ENCODE measurements at regions not wholly inside any gene's neighbourhood (a gene's known extent, or its start where the extent isn't known, plus 50 kb on each side); places are given as distances from the start of the nearest gene placed in this dataset.

DNA sequence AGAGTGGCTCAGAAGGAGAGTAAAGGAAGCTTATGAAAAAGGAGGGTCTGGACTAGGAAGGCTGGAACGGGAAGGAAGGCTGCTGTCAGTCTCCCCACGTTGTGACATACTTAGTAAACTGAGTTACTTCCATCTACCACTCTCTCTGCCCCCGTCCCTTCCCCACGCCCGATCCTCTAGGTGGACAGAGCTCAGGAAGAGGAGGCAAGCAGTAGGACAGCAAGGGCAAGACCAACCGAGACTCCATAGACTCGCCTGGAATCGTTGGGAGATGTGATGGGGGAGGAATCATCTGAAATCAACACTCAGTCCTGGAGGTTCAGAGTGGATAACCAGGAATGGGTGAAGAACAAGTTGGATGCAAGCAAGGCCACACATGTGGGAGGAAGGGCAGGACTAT lies 240.7 kb downstream of the BUD13 start:
- DNase-seq (ENCODE audit: low spot score), result no peak

- DNase-seq (ENCODE audit: low spot score), result no peak
Measured at GRCh38 chr11:116530705-116531104, 242.1 kb downstream of the BUD13 start.

DNA sequence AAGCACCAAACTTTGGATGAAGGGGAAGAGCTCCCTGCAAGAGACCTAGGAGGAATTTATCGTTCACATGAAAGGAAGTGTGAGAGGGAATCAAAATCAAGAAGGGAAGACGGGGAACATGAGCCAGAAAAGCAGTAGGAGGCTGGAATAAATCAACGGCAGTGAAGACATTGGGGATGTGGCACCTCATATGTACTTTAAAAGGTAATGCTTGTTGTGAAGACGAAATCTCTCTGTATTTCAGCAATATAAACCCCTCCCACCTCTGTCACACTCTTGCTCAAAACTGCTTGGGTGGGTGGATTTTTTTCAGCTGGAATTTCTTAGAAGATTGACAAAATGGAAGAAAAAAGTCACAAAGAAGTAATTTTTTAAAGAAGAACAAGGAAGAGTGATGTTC lies 243.5 kb downstream of the BUD13 start:
- DNase-seq (ENCODE audit: low spot score), result no peak

- no peak for DNase-seq (ENCODE audit: low spot score)
Measured at GRCh38 chr11:116527180-116527991, 245.4 kb downstream of the BUD13 start.

DNA sequence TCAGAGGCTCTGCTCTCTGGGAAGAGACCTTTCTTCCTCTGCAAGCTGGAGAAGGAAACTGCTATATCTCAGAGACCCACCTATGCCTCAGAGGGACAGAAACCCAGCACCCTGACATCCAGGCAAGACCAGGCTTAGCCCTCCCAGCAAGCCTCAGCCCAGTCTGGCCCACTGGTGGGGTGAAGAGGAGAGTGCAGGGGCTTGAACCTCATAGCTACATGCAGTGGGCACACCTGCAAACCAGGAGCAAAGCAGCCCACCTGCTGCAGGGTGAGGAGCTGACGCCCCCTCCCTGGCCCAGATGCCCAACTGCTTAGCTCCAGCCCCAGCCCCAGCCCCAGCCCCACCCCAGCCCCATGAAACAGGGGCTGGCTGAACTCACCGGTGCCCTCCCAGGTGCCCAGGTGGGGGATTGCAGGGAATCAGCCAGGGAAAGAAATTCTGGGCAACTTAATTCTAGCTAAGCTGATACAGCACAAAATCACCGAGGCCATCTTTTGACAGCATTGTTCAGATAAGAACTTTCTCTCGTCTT lies 246.8 kb downstream of the BUD13 start:
- DNase-seq (ENCODE audit: low spot score), result no peak

DNA sequence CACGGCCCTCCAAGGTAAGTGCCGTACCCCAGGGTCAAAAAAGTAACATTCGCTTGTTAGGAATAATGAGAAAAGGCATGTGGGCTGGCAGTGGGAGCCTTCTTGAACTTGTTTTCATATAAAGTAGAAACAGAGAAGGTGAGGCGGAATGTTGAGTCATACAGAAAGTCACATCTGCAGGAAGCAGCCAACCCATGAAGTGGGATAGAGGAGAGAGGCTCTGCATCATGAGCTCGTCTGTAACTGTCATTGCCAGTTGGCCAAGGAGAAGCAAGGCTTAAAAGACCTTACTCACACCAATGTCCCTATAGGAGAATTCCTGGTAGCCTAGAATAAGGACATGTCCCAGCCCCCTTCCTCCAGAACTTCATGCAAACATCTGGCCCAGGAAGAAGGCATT lies 253.3 kb downstream of the BUD13 start:
- DNase-seq (ENCODE audit: low spot score), result no peak

DNA sequence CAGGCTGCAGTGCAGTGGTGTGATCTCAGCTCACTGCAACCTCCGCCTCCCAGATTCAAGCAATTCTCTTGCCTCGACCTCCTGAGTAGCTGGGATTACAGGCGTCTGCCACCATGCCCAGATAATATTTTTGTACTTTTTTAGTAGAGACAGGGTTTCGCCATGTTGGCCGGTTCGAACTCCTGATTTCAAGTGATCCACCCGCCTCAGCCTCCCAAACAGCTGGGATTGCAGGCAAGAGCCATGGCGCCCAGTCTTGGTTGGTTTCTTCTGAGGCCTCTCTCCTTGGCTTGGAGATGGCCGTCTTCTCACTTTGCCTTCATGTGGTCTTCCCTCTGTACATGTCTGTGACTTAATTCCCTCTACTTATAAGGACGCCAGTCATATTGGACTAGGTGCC lies 254.6 kb downstream of the BUD13 start:
- no peak for DNase-seq (ENCODE audit: low spot score)

DNA sequence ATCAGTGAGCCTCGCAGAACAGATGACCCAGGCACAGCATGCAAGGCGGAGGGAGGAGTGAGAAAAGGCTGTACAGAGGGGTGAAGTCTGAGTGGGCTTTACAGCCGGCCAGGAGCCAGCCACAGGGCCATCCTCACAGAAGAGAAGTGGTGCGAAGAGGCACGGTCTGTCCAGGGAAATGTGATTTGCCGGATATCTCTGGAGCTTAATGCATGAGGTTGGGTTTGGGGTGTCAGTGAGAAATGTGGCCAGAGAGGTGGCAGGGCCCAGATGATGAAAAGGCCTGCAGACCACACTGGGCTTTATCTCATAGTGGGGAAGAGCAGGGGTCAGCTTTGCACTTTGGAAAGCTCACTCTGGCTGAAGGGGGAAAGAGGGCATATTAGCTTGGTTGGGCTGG lies 255.2 kb downstream of the BUD13 start:
- no peak for DNase-seq (ENCODE audit: low spot score)

GRCh38 chr11:116517077-116517476 lies 255.7 kb downstream of the BUD13 start:
- DNase-seq (ENCODE audit: low spot score), result no peak

- no peak for DNase-seq (ENCODE audit: low spot score)
Measured at GRCh38 chr11:116515664-116516184, 257.1 kb downstream of the BUD13 start.

GRCh38 chr11:116513894-116514293 lies 258.9 kb downstream of the BUD13 start:
- peak; percentile 59 for DNase-seq (ENCODE audit: low spot score)

DNA sequence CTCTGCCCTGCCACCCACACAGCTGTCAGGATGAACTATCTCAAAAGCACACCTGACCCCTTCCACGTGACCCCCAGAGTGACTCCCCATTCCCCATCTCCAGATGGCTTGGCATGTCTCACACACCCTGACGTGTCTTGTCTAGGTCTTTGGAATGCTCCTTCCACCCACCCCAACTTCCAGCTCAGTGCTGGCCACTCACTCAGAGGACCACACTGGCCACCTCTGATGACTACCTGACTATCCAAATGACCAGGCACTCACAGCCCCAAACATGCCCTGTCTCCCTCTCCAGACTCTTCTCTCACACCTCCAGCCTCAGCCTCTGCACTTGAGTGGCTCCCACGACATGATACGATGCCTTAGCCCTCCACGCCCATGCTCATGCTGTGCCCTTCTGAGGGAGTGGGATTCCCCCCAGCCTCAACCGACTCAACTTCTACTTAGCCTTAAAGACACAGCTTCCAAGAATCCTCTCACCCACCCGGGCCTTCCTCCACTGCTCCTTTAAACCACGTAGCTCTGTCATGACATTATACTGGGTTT lies 259.4 kb downstream of the BUD13 start:
- DNase-seq (ENCODE audit: low spot score), result no peak

- DNase-seq (ENCODE audit: low spot score), result no peak
Measured at GRCh38 chr11:116512841-116513240, 259.9 kb downstream of the BUD13 start.

DNA sequence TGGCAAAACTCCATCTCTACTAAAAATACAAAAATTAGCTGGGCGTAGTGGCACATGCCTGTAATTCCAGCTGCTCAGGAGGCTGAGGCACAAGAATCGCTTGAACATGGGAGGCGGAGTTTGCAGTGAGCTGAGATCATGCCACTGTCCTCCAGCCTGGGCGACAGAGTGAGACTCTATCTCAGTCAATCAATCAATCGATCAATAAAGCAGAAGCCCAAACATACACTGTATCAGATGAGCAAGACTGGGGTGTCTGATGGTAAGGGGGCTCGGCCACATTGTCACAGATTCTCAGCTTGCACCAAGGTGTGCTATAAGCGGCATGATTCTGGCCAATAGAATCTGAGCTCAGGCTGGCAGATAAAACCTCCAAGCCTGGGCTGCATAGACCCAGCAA lies 261.1 kb downstream of the BUD13 start:
- DNase-seq (ENCODE audit: low spot score), result no peak

DNA sequence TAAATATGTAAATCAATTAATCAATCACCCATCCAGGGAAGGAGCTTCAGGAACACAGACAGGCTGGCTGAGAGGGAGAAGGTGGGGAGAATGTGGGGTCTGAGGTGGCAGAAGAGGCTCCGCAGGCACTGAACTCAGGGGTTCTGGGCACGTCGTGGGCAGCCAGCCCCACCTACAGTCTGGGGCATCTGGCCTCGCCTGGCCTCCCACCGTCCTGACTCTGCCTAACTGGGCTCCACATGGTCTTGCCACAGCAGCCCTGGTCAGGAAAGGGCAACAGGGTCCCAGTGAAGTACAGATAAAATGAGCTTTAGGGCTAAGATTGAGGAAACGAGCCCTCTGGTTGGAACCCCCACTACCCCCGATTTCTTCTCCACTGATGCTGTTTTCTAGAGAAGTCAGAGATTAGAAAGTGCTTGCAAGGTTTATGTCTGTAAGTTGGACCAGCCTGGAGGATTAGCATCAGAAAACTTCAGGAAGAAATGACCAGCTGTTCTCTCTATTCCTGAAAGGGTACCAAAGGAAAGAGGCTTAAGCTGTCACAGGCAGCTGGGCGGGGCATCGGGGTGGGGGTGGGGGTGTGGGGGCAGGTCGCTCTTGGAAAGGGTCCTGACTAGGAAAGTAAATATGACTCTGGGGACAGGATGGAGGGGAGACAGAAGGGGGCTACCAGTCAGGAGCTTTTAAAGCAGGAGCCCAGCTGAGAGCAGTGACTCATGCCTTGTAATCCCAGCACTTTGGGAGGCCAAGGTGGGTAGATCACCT lies 261.7 kb downstream of the BUD13 start:
- no peak for DNase-seq (ENCODE audit: low spot score)

DNA sequence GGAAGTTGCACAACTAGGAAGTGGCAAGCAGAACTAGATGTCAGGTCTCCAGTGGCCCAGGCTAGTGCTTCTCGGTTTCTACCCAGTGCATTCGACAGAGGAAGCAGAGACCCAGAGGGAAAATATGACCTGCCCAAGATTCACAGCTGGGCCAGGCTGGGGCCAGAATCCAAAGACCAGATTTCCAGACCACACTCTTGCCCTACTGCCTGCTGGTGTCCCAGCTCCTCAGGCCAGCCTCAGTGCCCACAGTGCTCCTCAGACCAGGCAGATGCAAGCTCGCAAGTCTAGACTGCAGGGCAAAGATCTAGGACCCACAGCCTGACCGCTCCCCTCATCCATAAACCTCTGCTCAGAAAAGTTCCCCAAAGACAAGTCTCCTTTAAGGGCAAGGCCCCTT lies 262.6 kb downstream of the BUD13 start:
- DNase-seq (ENCODE audit: low spot score), result no peak

- no peak for DNase-seq (ENCODE audit: low spot score)
Measured at GRCh38 chr11:116509551-116509950, 263.2 kb downstream of the BUD13 start.

DNA sequence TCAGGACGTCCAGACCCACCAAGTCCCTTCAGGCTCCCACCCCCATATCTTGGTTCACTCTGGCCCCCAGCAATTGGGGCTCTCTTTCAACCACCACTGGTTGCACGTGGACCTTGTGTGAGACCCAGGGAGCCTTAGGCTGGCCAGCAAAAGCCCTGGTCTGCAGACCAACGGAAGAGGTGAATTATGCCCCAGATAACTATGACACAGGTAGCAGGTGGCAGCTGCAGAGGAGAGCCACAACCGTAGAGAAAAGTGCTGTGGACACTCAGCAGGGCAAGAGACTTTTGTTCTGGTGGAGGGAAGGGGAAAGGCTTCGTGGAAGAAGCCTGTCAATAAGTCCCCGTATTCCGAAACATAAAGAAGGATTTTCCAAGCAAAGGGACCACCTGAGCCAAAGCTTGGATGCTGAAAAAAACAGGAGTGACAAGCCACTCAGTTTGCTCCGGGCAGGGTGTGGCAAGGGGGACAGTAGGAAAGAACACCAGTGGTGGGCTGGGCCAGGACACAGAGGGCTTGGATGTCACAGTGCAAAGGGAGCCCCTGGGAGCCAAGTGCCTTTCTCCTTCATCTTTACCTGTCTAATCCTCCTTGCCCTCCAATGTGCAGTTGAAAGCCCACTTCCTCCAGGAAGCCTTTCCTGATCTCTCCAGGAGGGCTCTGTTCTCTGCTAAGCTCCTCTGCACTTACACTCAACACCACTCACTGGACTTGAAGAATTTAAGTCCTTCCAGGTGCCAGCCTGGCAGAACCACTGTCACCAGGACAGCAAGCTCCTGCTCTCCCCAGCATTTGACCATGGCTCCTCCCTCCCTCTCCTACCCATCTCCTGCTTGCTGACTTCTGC lies 264.7 kb downstream of the BUD13 start:
- no peak for DNase-seq (ENCODE audit: low spot score)

- DNase-seq (ENCODE audit: low spot score), result no peak
Measured at GRCh38 chr11:116507016-116507415, 265.8 kb downstream of the BUD13 start.

GRCh38 chr11:116506263-116506825 lies 266.4 kb downstream of the BUD13 start:
- no peak for DNase-seq (ENCODE audit: low spot score)

Measured in kidney capillary endothelial cell (primary cell).